ENCODE measurements at regions not wholly inside any gene's neighbourhood (a gene's known extent, or its start where the extent isn't known, plus 50 kb on each side); places are given as distances from the start of the nearest gene placed in this dataset.

DNA sequence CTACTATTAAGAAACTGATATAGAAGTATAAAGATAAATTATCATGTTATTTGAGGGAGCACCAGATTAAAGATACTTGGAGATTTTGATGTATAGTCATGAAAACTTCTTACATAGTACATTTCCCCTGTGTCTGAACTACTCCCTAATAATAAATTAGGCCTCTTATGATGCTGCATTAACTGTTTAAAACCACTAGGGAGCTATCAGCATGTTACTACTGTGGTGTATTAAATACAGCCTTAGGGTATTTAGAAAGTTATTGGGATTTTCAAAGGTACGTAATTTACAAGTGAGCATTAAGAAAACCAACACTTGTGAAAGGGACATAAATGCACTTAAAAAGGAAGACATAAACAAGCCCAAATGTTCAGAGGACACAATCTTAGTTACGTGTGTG, 714.0 kb downstream of the EPHA4 start:
- TF ChIP-seq CTCF (IDR thresholded peaks at IDR 0.05; ENCODE audit: insufficient read depth, low read depth, low read length), result no peak
- no peak for DNase-seq (ENCODE audit: low read depth)
- no peak overlapping the region for H3K4me3 ChIP-seq (ENCODE audit: low read depth, low read length)

- no peak for DNase-seq (ENCODE audit: low read depth)
- H3K4me3 ChIP-seq (ENCODE audit: low read depth, low read length), result no peak overlapping the region
- no peak for TF ChIP-seq CTCF (IDR thresholded peaks at IDR 0.05; ENCODE audit: insufficient read depth, low read depth, low read length)
Measured at GRCh38 chr2:220871909-220872308, 700.2 kb downstream of the EPHA4 start.

DNA sequence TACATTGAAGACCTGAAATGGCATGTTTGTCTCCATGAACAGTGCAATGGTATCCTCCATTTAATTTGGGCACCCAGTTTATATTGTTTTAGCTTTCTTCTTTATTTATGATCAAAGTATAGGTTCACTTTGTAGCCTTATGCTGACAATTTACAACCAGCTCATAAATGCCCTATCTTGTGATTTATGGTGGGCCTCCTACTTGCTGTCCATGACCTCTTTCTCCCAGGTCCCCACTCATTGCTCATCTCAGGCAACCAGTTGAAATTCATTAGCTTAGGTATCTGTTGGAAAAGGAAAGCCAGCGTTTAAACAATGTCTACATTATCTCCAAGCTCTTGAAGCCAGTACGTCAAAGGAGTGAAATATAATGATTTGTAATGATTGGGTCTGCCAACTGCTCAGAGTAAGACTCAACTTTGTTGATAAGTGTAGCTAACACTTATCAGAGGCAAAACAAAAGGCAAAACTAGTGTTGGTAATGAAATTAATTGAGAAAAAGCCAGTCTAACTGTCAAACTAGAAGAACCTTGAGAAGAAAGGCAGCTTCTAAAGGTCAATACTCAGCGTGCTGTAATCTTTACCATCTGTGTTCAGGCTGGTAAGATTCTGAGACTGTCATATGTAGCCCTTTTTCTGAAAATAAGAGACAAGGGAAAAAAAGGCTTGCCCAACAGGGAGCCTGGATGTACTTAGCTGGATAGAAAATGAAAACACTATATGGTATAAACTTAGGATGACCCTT, 695.9 kb downstream of the EPHA4 start:
- no peak for DNase-seq (ENCODE audit: low read depth)
- TF ChIP-seq CTCF (IDR thresholded peaks at IDR 0.05; ENCODE audit: insufficient read depth, low read depth, low read length), result no peak
- H3K4me3 ChIP-seq (ENCODE audit: low read depth, low read length), result no peak overlapping the region

DNA sequence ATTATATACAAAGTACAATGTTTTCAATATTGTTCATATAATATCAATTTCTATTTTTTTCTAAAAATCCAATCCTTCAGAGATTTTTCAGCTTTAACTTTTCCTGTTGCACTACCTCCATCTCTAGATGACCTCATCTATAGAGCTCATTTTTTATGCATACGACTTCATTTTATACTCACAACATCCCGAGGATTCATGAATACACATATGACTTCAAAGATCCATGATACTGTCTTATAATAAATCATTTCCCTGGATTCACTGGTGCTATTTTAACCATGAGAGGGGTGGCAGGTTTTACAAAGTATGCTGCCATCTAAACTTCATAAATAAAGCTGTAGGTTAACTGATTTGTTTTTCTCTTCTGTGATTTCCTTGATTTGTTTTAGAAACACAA, 694.6 kb downstream of the EPHA4 start:
- no peak for DNase-seq (ENCODE audit: low read depth)
- no peak overlapping the region for H3K4me3 ChIP-seq (ENCODE audit: low read depth, low read length)
- TF ChIP-seq CTCF (IDR thresholded peaks at IDR 0.05; ENCODE audit: insufficient read depth, low read depth, low read length), result no peak

DNA sequence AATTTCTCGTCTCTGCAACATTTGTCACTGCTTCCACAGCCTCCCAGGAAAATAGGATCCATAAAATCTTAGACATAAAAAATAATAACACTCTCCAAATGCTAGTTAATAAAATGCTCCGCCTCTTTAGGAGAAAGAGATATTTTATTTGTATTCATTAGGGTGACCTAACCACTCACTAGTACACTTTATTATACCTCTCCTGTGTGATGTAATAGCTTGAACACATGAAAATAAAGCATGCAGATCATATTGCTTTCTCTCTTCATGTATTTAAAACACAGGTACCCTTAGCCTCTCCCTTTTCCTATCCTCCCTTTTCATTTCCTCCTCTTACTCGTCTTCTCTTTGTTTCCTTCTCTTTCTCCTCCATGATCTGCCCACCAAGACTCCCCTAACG, 694.2 kb downstream of the EPHA4 start:
- DNase-seq (ENCODE audit: low read depth), result no peak
- H3K4me3 ChIP-seq (ENCODE audit: low read depth, low read length), result no peak overlapping the region
- TF ChIP-seq CTCF (IDR thresholded peaks at IDR 0.05; ENCODE audit: insufficient read depth, low read depth, low read length), result no peak

- DNase-seq (ENCODE audit: low read depth), result no peak
- TF ChIP-seq CTCF (IDR thresholded peaks at IDR 0.05; ENCODE audit: insufficient read depth, low read depth, low read length), result no peak
- no peak overlapping the region for H3K4me3 ChIP-seq (ENCODE audit: low read depth, low read length)
Measured at GRCh38 chr2:220880623-220881596, 691.2 kb downstream of the EPHA4 start.
